T-helper 2 cell (primary cell): ENCODE measurements at regions not wholly inside any gene's neighbourhood (a gene's known extent, or its start where the extent isn't known, plus 50 kb on each side); places are given as distances from the start of the nearest gene placed in this dataset.
"Not testable (repeated sequence)": the region's sequence is repeated elsewhere in the genome, so short reads cannot be mapped to it uniquely, and the experiment has no call there.

Experiments used
- DNase-seq, 5 experiments: peaks; one replicate each; pipeline versions ENCODE4 v3.0.0 to v3.0.0-alpha.2; 2012 to 2022

GRCh38 chr12:46669720-46670119, 156.1 kb downstream of the SLC38A4 start:
- DNase-seq: no peak

DNA sequence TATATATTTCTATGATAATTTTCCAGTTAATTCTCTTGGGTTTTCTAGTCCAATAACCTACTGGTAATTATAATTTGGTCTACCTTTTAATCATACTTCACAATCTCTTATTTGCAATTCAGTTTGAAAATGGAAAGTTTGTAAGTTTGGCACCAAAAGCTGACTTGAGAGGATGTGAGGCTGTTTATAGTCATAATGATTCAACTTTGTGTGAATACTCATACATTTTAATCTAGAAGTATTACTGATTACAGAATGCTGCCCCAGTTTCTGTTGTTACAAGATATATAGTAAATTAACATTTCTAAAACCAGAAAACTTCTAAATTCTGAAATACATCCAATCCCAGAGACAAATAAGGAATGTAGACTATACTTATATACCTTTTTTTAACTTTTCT, 158.2 kb downstream of the SLC38A4 start:
- no peak for DNase-seq

- DNase-seq: peak in 1 of 5 experiments; percentile 57
Observed at GRCh38 chr12:46664761-46665287, 161.0 kb downstream of the SLC38A4 start.

GRCh38 chr12:46663318-46663717, 162.5 kb downstream of the SLC38A4 start:
- no peak for DNase-seq

- peak in 2 of 5 experiments; percentile 5 to 71 for DNase-seq
Observed at GRCh38 chr12:46661110-46661845, 164.5 kb downstream of the SLC38A4 start.

DNA sequence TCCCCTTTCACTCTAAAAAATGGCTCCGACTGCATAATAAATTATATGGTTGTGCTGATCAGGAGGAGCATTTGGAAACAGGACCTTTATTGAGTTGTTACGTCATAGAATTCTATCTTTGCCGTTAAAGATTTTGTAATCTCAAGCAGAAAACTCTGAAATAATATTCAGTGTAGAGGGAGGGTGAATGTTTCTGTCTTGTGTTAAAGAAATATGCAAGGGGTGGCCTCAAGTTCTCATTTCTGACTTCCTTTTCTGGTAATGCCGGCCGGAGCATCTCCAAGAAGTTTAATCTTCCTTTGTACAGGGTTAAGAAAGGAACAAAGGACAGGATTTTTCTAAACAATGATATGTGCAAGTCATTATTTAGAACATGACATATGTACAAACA, 165.1 kb downstream of the SLC38A4 start:
- no peak for DNase-seq

GRCh38 chr12:46660276-46660675, 165.5 kb downstream of the SLC38A4 start:
- DNase-seq: no peak

- no peak for DNase-seq
Observed at GRCh38 chr12:46659824-46660223, 166.0 kb downstream of the SLC38A4 start.

- DNase-seq: no peak
Observed at GRCh38 chr12:46659032-46659650, 166.7 kb downstream of the SLC38A4 start.

GRCh38 chr12:46657453-46658411, 168.1 kb downstream of the SLC38A4 start:
- no peak for DNase-seq

DNA sequence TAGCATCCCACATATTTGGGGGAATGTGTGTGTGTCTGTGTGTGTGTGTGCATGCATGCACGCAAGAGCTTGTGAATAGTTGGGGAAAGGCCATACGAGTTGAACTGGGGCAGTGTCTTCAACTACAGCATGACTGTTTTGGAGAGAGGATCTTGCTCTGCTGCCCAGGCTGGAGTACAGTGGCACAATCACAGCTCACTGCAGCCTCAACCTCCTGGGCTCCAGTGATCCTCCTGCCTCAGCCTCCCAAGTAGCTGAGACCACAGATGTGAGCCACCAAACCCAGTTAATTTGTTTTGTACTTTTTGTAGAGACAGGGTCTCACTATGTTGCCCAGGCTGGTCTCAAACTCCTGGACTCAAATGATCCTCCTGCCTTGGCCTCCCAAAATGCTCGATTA, 169.8 kb downstream of the SLC38A4 start:
- DNase-seq: not testable (repeated sequence)

- DNase-seq: no peak
Observed at GRCh38 chr12:46653311-46653710, 172.5 kb downstream of the SLC38A4 start.

DNA sequence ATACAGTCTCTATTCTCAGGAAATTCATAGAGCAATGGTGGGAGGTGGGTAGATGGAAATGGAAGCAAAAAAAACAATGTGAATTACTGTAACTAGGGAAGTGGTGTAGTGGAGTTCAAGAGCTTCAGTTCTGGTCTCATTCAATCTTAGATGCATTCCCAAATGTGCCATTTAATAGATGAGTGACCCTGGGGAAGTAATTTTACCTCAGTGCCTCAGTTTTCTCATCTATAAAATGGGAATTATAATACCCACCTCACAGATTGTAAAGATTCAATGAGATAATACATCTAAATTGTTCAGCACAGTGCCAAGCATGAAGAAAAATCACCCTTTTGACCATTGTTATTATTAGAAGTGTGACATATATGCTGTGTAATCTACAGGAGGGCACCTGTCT, 173.1 kb downstream of the SLC38A4 start:
- DNase-seq: no peak

DNA sequence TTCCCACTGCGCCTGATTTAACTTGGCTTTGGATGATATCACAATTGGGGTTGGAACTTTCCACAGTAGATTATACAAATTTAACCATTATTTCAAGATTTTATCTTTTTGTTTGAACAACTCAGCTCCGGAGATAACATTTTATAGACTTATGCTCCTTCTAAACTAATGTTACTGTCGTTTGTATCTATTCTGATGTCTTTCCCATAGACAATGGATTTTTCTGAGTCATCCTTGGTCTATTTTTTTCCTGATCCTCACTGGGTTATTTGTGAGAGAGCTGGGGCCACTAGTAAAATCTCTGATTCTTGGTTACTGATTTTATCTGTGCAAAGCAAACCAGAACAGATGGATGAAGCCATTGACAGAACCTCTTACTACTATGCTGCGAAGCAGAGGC, 175.1 kb downstream of the SLC38A4 start:
- DNase-seq: no peak

GRCh38 chr12:46649433-46649832, 176.4 kb downstream of the SLC38A4 start:
- DNase-seq: no peak

- DNase-seq: no peak
Observed at GRCh38 chr12:46647034-46647433, 178.8 kb downstream of the SLC38A4 start.

- not testable (repeated sequence) for DNase-seq
Observed at GRCh38 chr12:46641649-46642048, 184.1 kb downstream of the SLC38A4 start.

GRCh38 chr12:46635818-46636217, 190.0 kb downstream of the SLC38A4 start:
- DNase-seq: no peak

- DNase-seq: no peak
Observed at GRCh38 chr12:46629331-46630229, 196.2 kb downstream of the SLC38A4 start.

DNA sequence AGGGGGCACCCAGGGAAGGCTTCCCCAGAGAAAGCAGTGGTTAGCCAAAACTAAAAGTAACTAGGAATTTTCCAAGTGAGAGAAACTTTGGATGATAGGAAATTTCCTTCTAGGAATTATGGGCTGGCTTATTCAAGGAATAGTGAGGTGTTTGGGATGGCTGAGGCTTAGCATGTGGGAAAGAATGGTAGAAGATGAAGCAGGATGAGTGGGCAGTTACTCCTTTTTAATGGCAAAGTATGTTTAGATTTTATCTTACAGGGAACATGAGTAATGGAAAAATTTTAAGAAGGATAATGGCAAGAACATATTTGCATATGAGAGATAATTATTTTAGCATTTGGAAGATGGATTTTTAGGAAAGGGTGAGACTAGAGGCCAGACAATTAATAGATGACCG, 197.6 kb downstream of the SLC38A4 start:
- DNase-seq: no peak

DNA sequence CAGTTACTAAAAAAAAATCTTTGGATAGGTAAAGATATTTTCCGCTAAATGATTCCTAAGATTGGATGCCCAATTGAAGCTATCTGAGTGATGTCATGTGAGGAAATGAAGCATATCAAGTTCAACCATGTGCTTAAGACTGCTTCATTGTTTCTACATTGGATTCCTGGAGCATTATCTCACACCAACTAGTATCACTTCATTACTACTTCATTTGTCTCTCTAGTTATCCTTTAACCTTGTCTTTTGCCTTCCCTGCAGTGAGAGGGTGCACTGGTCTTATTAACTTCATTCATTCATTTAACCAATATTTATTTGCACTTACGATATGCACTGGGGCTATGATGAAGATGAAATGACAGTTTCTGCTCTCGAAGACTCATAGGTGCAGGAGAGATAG, 198.1 kb downstream of the SLC38A4 start:
- no peak for DNase-seq

DNA sequence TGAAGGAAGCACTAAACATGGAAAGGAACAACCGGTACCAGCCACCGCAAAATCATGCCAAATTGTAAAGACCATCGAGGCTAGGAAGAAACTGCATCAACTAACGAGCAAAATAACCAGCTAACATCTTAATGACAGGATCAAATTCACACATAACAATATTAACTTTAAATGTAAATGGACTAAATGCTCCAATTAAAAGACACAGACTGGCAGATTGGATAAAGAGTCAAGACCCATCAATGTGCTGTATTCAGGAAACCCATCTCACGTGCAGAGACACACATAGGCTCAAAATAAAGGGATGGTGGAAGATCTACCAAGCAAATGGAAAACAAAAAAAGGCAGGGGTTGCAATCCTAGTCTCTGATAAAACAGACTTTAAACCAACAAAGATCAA, 206.3 kb downstream of the SLC38A4 start:
- DNase-seq: not testable (repeated sequence)
